H9 (cell line): ENCODE measurements at regions not wholly inside any gene's neighbourhood (a gene's known extent, or its start where the extent isn't known, plus 50 kb on each side); places are given as distances from the start of the nearest gene placed in this dataset.
"Not testable (repeated sequence)": the region's sequence is repeated elsewhere in the genome, so short reads cannot be mapped to it uniquely, and the experiment has no call there.

Experiments
- DNase-seq: peaks from one replicate; pipeline ENCODE4 v3.0.0-alpha.2; 2017
- H2AFZ ChIP-seq: one replicate; pipeline ENCODE4 v1.6.1; 2013; ENCODE audit warnings: mild to moderate bottlenecking, low read length, control low read depth, moderate library complexity
- H2AK5ac ChIP-seq: 2 replicates; pipeline ENCODE4 v1.6.1; 2013; ENCODE audit warnings: low read length, control low read depth, mixed read lengths; ENCODE audit not compliant: insufficient read length
- H2BK120ac ChIP-seq: one replicate; pipeline ENCODE4 v1.6.1; 2013; ENCODE audit warnings: low read depth, mild to moderate bottlenecking, low read length, control low read depth, inconsistent platforms; ENCODE audit not compliant: poor library complexity, severe bottlenecking
- H2BK12ac ChIP-seq: 2 replicates; pipeline ENCODE4 v1.6.1; 2013; ENCODE audit warnings: low read length, control low read depth, mixed read lengths, low read depth; ENCODE audit not compliant: insufficient read length
- H2BK15ac ChIP-seq: 2 replicates; pipeline ENCODE4 v1.6.1; 2013; ENCODE audit warnings: low read depth, low read length, control low read depth
- H2BK20ac ChIP-seq: one replicate; pipeline ENCODE4 v1.6.1; 2013; ENCODE audit warnings: low read depth, mild to moderate bottlenecking, low read length, control low read depth, inconsistent platforms; ENCODE audit not compliant: poor library complexity, severe bottlenecking
- H2BK5ac ChIP-seq: 2 replicates; pipeline ENCODE4 v1.6.1; 2013; ENCODE audit warnings: low read length, control low read depth, mixed read lengths; ENCODE audit not compliant: insufficient read length
- H3K14ac ChIP-seq: 2 replicates; pipeline ENCODE4 v1.6.1; 2013; ENCODE audit warnings: low read length, control low read depth; ENCODE audit not compliant: insufficient read depth
- H3K18ac ChIP-seq: 2 replicates; pipeline ENCODE4 v1.6.1; 2013; ENCODE audit warnings: low read depth, mild to moderate bottlenecking, mixed read lengths, low read length, control low read depth; ENCODE audit not compliant: insufficient read length
- H3K23ac ChIP-seq: 2 replicates; pipeline ENCODE4 v1.6.1; 2013; ENCODE audit warnings: low read length, control low read depth, mixed read lengths, low read depth; ENCODE audit not compliant: insufficient read length
- H3K23me2 ChIP-seq: 2 replicates; pipeline ENCODE4 v1.6.1; 2013; ENCODE audit warnings: low read depth, mild to moderate bottlenecking, mixed read lengths, low read length, control low read depth; ENCODE audit not compliant: insufficient read length, poor library complexity, severe bottlenecking
- H3K27ac ChIP-seq: 2 replicates; pipeline ENCODE4 v1.5.1; 2013; ENCODE audit warnings: low read length, control low read depth, mixed read lengths, low read depth; ENCODE audit not compliant: insufficient read length
- H3K27me3 ChIP-seq: 2 replicates; pipeline ENCODE4 v1.6.1; 2013; ENCODE audit warnings: low read length, control low read depth, inconsistent platforms; ENCODE audit not compliant: insufficient read depth
- H3K4ac ChIP-seq: 2 replicates; pipeline ENCODE4 v1.6.1; 2013; ENCODE audit warnings: low read depth, mild to moderate bottlenecking, control low read depth, inconsistent platforms, low read length, moderate library complexity
- H3K4me1 ChIP-seq: 2 replicates; pipeline ENCODE4 v1.6.1; 2013; ENCODE audit warnings: low read length, control low read depth, inconsistent platforms; ENCODE audit not compliant: insufficient read depth
- H3K4me2 ChIP-seq: 2 replicates; pipeline ENCODE4 v1.6.1; 2013; ENCODE audit warnings: low read length, control low read depth, mixed read lengths; ENCODE audit not compliant: insufficient read length, insufficient read depth
- H3K56ac ChIP-seq: 2 replicates; pipeline ENCODE4 v1.6.1; 2013; ENCODE audit warnings: low read depth, mild to moderate bottlenecking, mixed read lengths, low read length, control low read depth; ENCODE audit not compliant: insufficient read length
- H3K79me1 ChIP-seq: 2 replicates; pipeline ENCODE4 v1.6.1; 2013; ENCODE audit warnings: low read depth, mild to moderate bottlenecking, moderate library complexity, low read length, control low read depth, inconsistent platforms; ENCODE audit not compliant: insufficient read depth, poor library complexity, severe bottlenecking
- H3K79me2 ChIP-seq: 2 replicates; pipeline ENCODE4 v1.6.1; 2013; ENCODE audit warnings: low read length, control low read depth, inconsistent platforms; ENCODE audit not compliant: insufficient read depth
- H3K9ac ChIP-seq: 2 replicates; pipeline ENCODE4 v1.6.1; 2013; ENCODE audit warnings: low read length, control low read depth, mixed read lengths; ENCODE audit not compliant: insufficient read length; ENCODE audit errors: extremely low read depth
- H3K9me3 ChIP-seq: one replicate; pipeline ENCODE4 v1.6.1; 2013; ENCODE audit warnings: low read depth, low read length, inconsistent platforms; ENCODE audit not compliant: control insufficient read depth
- H3T11ph ChIP-seq: one replicate; pipeline ENCODE4 v1.6.1; 2013; ENCODE audit warnings: mild to moderate bottlenecking, low read length, control low read depth, inconsistent platforms
- H4K20me1 ChIP-seq: one replicate; pipeline ENCODE4 v1.6.1; 2013; ENCODE audit not compliant: control insufficient read depth, insufficient read length, insufficient read depth
- H4K5ac ChIP-seq: 2 replicates; pipeline ENCODE4 v1.6.1; 2013; ENCODE audit warnings: low read depth, mild to moderate bottlenecking, mixed read lengths, low read length, control low read depth; ENCODE audit not compliant: insufficient read length
- H4K8ac ChIP-seq: replicated peaks from 2 replicates; pipeline ENCODE4 v1.6.1; 2013; ENCODE audit warnings: low read length, control low read depth, mixed read lengths, low read depth; ENCODE audit not compliant: insufficient read length
- H4K91ac ChIP-seq: 2 replicates; pipeline ENCODE4 v1.6.1; 2013; ENCODE audit warnings: low read depth, mild to moderate bottlenecking, moderate library complexity, mixed read lengths, low read length, control low read depth; ENCODE audit not compliant: insufficient read length
- H3K27ac Mint-ChIP-seq, 3 experiments: 2 replicates in 2 of 3; 3 replicates in 1 of 3; pipeline ENCODE4 v1.8.0; 2020 to 2021; ENCODE audit warnings: mixed read lengths in 3 of 3, mild to moderate bottlenecking in 1 of 3, moderate library complexity in 1 of 3
- H3K27me3 Mint-ChIP-seq: 2 replicates; pipeline ENCODE4 v1.8.0; 2021; ENCODE audit warnings: low read depth, mild to moderate bottlenecking, moderate library complexity, mixed read lengths
- H3K36me3 Mint-ChIP-seq, 3 experiments: 2 replicates in 2 of 3; 3 replicates in 1 of 3; pipeline ENCODE4 v1.8.0; 2020 to 2021; ENCODE audit warnings: low read depth in 3 of 3, mixed read lengths in 3 of 3; ENCODE audit not compliant: insufficient read depth in 1 of 3
- H3K4me1 Mint-ChIP-seq, 2 experiments: 2 replicates each; pipeline ENCODE4 v1.8.0; 2020; ENCODE audit warnings: mixed read lengths in 2 of 2
- H3K4me3 Mint-ChIP-seq, 2 experiments: 2 replicates in 1 of 2; 3 replicates in 1 of 2; pipeline ENCODE4 v1.8.0; 2020 to 2021; ENCODE audit warnings: mild to moderate bottlenecking in 2 of 2, mixed read lengths in 2 of 2, moderate library complexity in 1 of 2
- H3K9me3 Mint-ChIP-seq, 2 experiments: 2 replicates in 1 of 2; 3 replicates in 1 of 2; pipeline ENCODE4 v1.8.0; 2020; ENCODE audit warnings: mild to moderate bottlenecking in 2 of 2, mixed read lengths in 2 of 2, moderate library complexity in 1 of 2
- WGBS: extraction: QIAGEN DNeasy Blood & Tissue Kit; methylation state at CpG from one replicate; pipeline ENCODE4 v1.1.7; 2013; ENCODE audit warnings: missing lambda C conversion rate, low lambda C conversion rate, mixed read lengths; ENCODE audit not compliant: insufficient read length; ENCODE audit errors: extremely low coverage; 5-methylcytosine and 5-hydroxymethylcytosine counted together
- TF ChIP-seq, protein P1 (sequence below): fragments of 200-600 bp; sonication (generic); conservative IDR thresholded peaks from 3 replicates; pipeline ENCODE4 v1.8.0; 2021; ENCODE audit warnings: antibody characterized with exemption, mild to moderate bottlenecking

DNA sequence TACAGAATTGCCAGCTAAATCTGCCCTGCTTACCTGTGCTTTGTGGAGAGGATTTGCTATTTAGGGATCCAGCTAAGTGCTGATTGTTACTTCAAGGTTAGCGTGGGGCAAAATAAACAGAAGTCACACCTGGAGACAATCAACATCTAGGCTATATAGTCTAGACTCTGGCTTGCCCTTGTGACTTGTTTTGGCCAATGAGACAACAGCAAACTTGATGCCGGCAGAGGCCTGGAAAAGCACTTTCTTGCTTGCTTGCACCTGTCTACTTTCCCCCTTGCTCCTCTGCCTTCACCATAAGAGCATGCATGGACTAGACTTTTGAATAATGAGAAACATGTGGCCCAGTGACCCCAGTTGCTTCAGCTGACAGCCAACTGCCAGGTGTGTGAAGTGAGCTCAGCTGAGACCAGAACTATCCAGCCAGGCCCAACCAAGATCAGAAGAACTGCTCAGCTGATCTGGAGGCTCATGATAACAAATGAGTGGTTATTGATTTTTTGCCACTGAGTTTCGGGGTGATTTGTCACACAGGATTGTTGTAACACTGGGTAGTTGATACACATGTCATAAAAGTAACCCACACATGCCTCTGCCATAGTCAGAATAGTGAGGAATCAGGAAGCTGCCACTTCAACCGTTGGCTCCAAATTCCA is 164.4 kb downstream of the RBMX2 start:
- peaks cover 4% of the 10 kb centered on the region for H3K27me3 Mint-ChIP-seq

DNA sequence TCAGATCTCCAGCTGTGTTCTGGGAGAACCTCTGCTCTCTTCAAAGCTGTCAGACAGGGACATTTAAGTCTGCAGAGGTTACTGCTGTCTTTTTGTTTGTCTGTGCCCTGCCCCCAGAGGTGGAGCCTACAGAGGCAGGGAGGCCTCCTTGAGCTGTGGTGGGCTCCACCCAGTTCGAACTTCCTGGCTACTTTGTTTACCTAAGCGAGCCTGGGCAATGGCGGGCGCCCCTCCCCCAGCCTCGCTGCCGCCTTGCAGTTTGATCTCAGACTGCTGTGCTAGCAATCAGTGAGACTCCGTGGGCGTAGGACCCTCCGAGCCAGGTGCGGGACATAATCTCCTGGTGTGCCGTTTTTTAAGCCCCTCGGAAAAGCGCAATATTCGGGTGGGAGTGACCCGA is 171.2 kb downstream of the RBMX2 start:
- not testable (repeated sequence) for H2BK120ac ChIP-seq, DNase-seq, H3K79me1 ChIP-seq, H3K4me3 Mint-ChIP-seq, H3K23ac ChIP-seq, H3T11ph ChIP-seq, H2BK5ac ChIP-seq, H3K27me3 ChIP-seq, H2BK15ac ChIP-seq, H3K9me3 ChIP-seq, H4K91ac ChIP-seq, H3K36me3 Mint-ChIP-seq, H3K4me1 ChIP-seq, H3K27me3 Mint-ChIP-seq, H3K79me2 ChIP-seq, H2AK5ac ChIP-seq, H4K20me1 ChIP-seq, H3K18ac ChIP-seq, H3K4me1 Mint-ChIP-seq, H3K4ac ChIP-seq, H4K8ac ChIP-seq, H3K4me2 ChIP-seq, H2AFZ ChIP-seq, H4K5ac ChIP-seq, H3K14ac ChIP-seq, H3K27ac ChIP-seq, H3K9ac ChIP-seq, H2BK20ac ChIP-seq, H3K9me3 Mint-ChIP-seq, H3K56ac ChIP-seq, H2BK12ac ChIP-seq, H3K27ac Mint-ChIP-seq, H3K23me2 ChIP-seq
- WGBS: no CpG with 5 or more reads among the region's 15 CpGs

More for the DNA sequence above, 164.4 kb downstream of the RBMX2 start:
- Histone ChIP-seq H3K18ac (no peak overlapping the region), H3K9me3 (no peaks in the 10 kb centered on the region), H3T11ph (no peak overlapping the region), H2AK5ac (no peak overlapping the region), H3K14ac (no peak overlapping the region), H3K23me2 (no peaks in the 10 kb centered on the region), H2BK15ac (no peak overlapping the region), H4K20me1 (no peaks in the 10 kb centered on the region), H3K27ac (no peak overlapping the region), H3K23ac (no peak overlapping the region), H2BK20ac (no peak overlapping the region), H3K9ac (no peak overlapping the region), H3K79me2 (no peaks in the 10 kb centered on the region), H3K27me3 (no peaks in the 10 kb centered on the region), H3K4me1 (no peaks in the 10 kb centered on the region), H2AFZ (no peak overlapping the region), H4K5ac (no peak overlapping the region), H3K79me1 (no peaks in the 10 kb centered on the region), H4K8ac (no peak overlapping the region), H2BK12ac (no peak overlapping the region), H2BK120ac (no peak overlapping the region), H2BK5ac (no peak overlapping the region), H3K4me2 (no peak overlapping the region), H4K91ac (no peak overlapping the region), H3K4ac (no peak overlapping the region), H3K56ac (no peak overlapping the region)
- no peak for DNase-seq
- TF ChIP-seq, protein P1, sequence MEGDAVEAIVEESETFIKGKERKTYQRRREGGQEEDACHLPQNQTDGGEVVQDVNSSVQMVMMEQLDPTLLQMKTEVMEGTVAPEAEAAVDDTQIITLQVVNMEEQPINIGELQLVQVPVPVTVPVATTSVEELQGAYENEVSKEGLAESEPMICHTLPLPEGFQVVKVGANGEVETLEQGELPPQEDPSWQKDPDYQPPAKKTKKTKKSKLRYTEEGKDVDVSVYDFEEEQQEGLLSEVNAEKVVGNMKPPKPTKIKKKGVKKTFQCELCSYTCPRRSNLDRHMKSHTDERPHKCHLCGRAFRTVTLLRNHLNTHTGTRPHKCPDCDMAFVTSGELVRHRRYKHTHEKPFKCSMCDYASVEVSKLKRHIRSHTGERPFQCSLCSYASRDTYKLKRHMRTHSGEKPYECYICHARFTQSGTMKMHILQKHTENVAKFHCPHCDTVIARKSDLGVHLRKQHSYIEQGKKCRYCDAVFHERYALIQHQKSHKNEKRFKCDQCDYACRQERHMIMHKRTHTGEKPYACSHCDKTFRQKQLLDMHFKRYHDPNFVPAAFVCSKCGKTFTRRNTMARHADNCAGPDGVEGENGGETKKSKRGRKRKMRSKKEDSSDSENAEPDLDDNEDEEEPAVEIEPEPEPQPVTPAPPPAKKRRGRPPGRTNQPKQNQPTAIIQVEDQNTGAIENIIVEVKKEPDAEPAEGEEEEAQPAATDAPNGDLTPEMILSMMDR: no peak
- H3K4me3 Mint-ChIP-seq: no peak overlapping the region
- no peak overlapping the region; a peak in 1 of 7 replicates for H3K27ac Mint-ChIP-seq
- WGBS: no CpG with 5 or more reads among the region's 4 CpGs
- peaks cover 4 to 8% of the 10 kb centered on the region in 2 experiments for H3K4me1 Mint-ChIP-seq
- H3K9me3 Mint-ChIP-seq: peaks cover 4 to 5% of the 10 kb centered on the region in 2 experiments; a peak in 2 of 5 replicates
- peaks cover 0 to 2% (median 0%) of the 10 kb centered on the region in 3 experiments; a peak in 2 of 7 replicates for H3K36me3 Mint-ChIP-seq
